ENCODE measurements at regions not wholly inside any gene's neighbourhood (a gene's known extent, or its start where the extent isn't known, plus 50 kb on each side); places are given as distances from the start of the nearest gene placed in this dataset.

GRCh38 chr5:36765876-36766275 is 110.7 kb upstream of the NIPBL start:
- no peak overlapping the region for H3K4me3 ChIP-seq (ENCODE audit: low read depth in 1 of 2, low read length in 1 of 2)
- no peak for TF ChIP-seq CTCF (IDR thresholded peaks at IDR 0.05)
- no peaks in the 10 kb centered on the region for H3K36me3 ChIP-seq
- no peaks in the 10 kb centered on the region for H3K4me1 ChIP-seq (ENCODE audit: control insufficient read depth in 1 of 2, insufficient read depth in 1 of 2, low read depth in 1 of 2, low read length in 1 of 2)
- H3K9me3 ChIP-seq, result no peaks in the 10 kb centered on the region
- peaks cover 5% of the 10 kb centered on the region for H3K27me3 ChIP-seq
- no peak overlapping the region for H3K27ac ChIP-seq

- H3K27ac ChIP-seq, result no peak overlapping the region
- H3K27me3 ChIP-seq, result peaks cover 5% of the 10 kb centered on the region
- TF ChIP-seq CTCF (IDR thresholded peaks at IDR 0.05), result no peak
- no peaks in the 10 kb centered on the region for H3K9me3 ChIP-seq
- H3K36me3 ChIP-seq, result no peaks in the 10 kb centered on the region
- H3K4me3 ChIP-seq (ENCODE audit: low read depth in 1 of 2, low read length in 1 of 2), result no peak overlapping the region
- H3K4me1 ChIP-seq (ENCODE audit: control insufficient read depth in 1 of 2, insufficient read depth in 1 of 2, low read depth in 1 of 2, low read length in 1 of 2), result no peaks in the 10 kb centered on the region
These were observed 109.6 kb upstream of the NIPBL start for GRCh38 chr5:36766981-36767380.

- Histone ChIP-seq H3K27me3 (peaks cover 5% of the 10 kb centered on the region), H3K36me3 (no peaks in the 10 kb centered on the region), H3K4me1 (ENCODE audit: control insufficient read depth in 1 of 2, insufficient read depth in 1 of 2, low read depth in 1 of 2, low read length in 1 of 2) (no peaks in the 10 kb centered on the region), H3K9me3 (no peaks in the 10 kb centered on the region), H3K27ac (no peak overlapping the region), H3K4me3 (ENCODE audit: low read depth in 1 of 2, low read length in 1 of 2) (no peak overlapping the region)
- TF ChIP-seq CTCF (IDR thresholded peaks at IDR 0.05), result no peak
These were observed 108.1 kb upstream of the NIPBL start for GRCh38 chr5:36768450-36768849.

- Histone ChIP-seq H3K36me3 (no peaks in the 10 kb centered on the region), H3K4me1 (ENCODE audit: control insufficient read depth in 1 of 2, insufficient read depth in 1 of 2, low read depth in 1 of 2, low read length in 1 of 2) (no peaks in the 10 kb centered on the region), H3K27me3 (peaks cover 5% of the 10 kb centered on the region), H3K4me3 (ENCODE audit: low read depth in 1 of 2, low read length in 1 of 2) (no peak overlapping the region), H3K9me3 (no peaks in the 10 kb centered on the region), H3K27ac (no peak overlapping the region)
- TF ChIP-seq CTCF (IDR thresholded peaks at IDR 0.05), result no peak
These were observed 107.3 kb upstream of the NIPBL start for GRCh38 chr5:36769129-36769770.

- no peak for TF ChIP-seq CTCF (IDR thresholded peaks at IDR 0.05)
These were observed 106.4 kb upstream of the NIPBL start for GRCh38 chr5:36770125-36770524.

More at GRCh38 chr5:36770125-36770524, 106.4 kb upstream of the NIPBL start:
- Histone ChIP-seq H3K27me3 (peaks cover 5% of the 10 kb centered on the region), H3K4me1 (ENCODE audit: control insufficient read depth in 1 of 2, insufficient read depth in 1 of 2, low read depth in 1 of 2, low read length in 1 of 2) (no peaks in the 10 kb centered on the region), H3K9me3 (no peaks in the 10 kb centered on the region), H3K4me3 (ENCODE audit: low read depth in 1 of 2, low read length in 1 of 2) (no peak overlapping the region), H3K27ac (no peak overlapping the region), H3K36me3 (no peaks in the 10 kb centered on the region)
